Stomach (tissue), 4 donors: ENCODE measurements at regions not wholly inside any gene's neighbourhood (a gene's known extent, or its start where the extent isn't known, plus 50 kb on each side); places are given as distances from the start of the nearest gene placed in this dataset.
"Not testable (repeated sequence)": the region's sequence is repeated elsewhere in the genome, so short reads cannot be mapped to it uniquely, and the experiment has no call there.

Source experiments
- CTCF ChIP-seq, 7 experiments: fragments of 450-650 bp in 4 of 7; fragments of 200-600 bp in 3 of 7; sonication (generic) in 3 of 7; IDR thresholded peaks; one replicate each; pipeline ENCODE4 v1.5.1; 2016 to 2019; ENCODE audit warnings: antibody characterized with exemption in 7 of 7, control low read depth in 2 of 7, mild to moderate bottlenecking in 1 of 7
- EP300 ChIP-seq: sonication (generic); formaldehyde crosslinking; IDR thresholded peaks from one replicate; pipeline ENCODE4 v1.6.1; 2017; ENCODE audit warnings: antibody characterized with exemption

GRCh38 chr2:91558234-91558633 lies 2866.8 kb downstream of the RPIA start:
- TF ChIP-seq CTCF (IDR thresholded peaks at IDR 0.05); EP300: not testable (repeated sequence)
